ELR (cell line): ENCODE measurements at regions not wholly inside any gene's neighbourhood (a gene's known extent, or its start where the extent isn't known, plus 50 kb on each side); places are given as distances from the start of the nearest gene placed in this dataset.

Experiments used
- DNase-seq: peaks from one replicate; pipeline ENCODE4 v3.0.0-alpha.2; 2015; ENCODE audit warnings: low read depth

DNA sequence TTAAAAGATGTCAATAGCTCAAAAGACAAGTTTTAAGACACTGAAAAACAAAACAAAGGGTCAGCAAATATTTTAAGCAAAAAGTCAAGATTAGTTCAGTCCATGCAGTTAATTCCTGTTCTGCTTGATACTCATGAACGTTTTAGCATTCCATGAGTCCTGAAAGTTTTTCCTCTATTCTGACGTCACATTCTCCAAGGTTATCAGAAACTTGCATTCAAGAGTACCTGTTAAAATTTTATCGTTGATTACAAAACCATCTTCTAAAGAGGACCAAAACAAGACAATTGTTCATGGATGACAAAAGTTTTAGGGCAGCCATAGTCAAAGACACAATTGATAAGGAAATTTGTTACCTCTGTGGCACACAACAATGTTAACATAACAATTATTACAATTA, 52.5 kb upstream of the VOPP1 start:
- DNase-seq: no peak

DNA sequence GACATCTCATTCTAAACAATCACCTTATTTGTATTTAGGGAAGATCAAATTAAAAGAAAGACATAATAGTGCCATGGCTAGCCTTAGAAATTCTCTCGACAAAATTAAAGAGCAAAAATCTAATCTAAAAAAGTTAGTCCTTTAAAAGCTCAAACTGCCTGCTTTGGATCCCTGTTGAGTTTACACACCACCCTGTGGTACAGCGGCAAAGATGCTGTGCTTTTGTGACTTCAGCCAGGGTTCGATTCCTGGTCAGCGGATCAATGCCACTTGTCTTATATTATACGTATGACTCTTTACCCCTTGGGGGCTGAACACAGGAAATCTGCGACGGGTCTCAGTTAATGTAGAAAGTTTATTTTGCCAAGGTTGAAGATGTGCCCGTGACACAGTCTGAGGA, 51.3 kb upstream of the VOPP1 start:
- DNase-seq: no peak

DNA sequence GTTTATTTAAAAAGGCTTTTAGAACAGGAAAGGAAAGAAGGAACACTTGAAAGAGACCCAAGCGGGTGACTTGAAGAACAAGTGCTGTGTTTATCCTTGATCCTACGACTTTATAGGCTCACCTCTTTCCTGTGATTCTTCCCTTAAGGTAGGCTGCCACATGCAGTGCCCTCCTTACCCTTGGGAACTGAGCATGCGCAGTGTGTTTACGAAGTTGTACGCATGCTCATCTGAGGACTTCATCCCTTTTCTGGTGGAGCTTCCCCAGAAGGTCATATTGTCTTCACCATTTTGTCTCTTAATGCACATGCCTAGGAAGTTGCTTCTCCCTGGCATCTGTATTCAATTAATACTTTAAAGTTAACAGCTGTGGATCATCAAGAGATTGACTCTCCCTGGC, 49.9 kb upstream of the VOPP1 start:
- DNase-seq: no peak
